HG02642 (cell line): ENCODE measurements at regions not wholly inside any gene's neighbourhood (a gene's known extent, or its start where the extent isn't known, plus 50 kb on each side); places are given as distances from the start of the nearest gene placed in this dataset.
"Not testable (repeated sequence)": the region's sequence is repeated elsewhere in the genome, so short reads cannot be mapped to it uniquely, and the experiment has no call there.

ENCODE experiments used
- ATAC-seq: cut with Tn5 transposase; IDR thresholded peaks from one replicate; pipeline ENCODE4 v1.9.1; 2021; ENCODE audit warnings: mild to moderate bottlenecking; ENCODE audit not compliant: unreplicated experiment, poor library complexity

DNA sequence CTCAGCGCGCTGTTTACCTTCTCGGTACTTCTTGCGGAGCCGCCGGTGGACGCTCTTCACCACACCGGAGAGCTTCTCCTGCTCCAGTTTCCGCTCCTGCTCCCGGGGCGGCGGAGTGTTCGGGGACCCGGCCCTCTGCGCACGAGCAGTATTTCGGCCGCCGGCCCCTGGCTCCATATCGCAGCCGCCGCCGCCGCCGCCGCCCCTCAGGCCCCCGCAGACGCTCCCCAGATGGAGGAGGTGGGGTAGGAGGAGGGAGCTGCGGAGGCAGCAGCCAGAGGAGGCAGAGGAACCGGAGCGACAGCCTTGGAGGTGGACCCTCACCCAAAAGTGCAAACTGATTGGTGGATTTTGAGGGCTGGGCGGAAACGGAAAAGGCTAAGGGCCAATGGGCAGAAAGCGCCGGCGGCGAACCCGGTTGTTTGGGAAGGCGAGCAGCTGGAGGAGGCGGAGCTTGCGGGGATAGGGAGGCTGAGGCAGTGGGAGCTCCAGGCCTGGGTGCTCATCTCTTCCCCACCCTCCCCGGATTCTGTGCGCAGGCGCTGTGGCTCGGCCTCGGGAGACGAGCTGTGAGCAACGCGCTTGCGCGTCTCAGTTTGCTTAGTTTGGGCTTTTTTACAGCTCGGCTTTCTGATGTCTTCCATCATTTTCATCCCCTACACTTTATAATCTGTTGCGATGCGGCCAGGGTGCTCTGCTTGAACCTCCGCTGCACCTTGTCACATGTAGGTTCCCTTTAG lies 146.9 kb downstream of the GPR85 start:
- peak; percentile 99 for ATAC-seq

DNA sequence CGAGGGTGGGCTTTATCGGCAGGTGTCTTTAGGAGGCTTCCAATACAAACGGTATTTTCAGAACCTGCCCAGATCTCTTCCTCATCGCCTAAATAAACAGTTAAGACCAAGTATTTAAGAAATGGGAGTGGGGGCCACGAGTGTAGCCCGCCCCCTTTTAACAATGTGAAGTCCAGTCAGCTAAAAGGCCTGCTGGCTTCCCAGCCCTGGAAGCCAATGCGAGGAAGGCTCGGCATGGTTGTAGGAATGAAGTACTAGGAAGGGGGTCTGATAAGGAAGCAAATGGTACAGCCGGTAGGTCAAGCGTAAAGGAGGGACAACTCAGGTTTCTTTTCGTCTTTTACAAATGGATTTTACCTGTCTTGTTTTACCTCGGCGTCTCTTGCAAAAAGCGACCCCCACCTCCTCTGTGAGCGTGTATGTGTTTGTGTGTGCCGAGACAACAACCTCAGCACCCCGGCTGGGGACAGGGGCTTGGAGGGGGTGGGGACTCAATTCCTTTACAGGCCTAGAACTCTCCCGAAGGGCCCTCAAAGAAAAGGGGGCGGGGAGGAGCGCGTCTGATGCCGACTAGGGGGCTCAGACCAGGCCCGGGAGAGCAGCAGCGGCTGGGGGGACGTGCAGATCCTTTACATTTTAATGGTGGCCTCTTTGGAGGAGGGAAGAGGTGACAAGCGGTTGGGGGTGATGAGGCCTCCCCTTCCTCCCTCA lies 147.6 kb downstream of the GPR85 start:
- ATAC-seq: peak; percentile 20

DNA sequence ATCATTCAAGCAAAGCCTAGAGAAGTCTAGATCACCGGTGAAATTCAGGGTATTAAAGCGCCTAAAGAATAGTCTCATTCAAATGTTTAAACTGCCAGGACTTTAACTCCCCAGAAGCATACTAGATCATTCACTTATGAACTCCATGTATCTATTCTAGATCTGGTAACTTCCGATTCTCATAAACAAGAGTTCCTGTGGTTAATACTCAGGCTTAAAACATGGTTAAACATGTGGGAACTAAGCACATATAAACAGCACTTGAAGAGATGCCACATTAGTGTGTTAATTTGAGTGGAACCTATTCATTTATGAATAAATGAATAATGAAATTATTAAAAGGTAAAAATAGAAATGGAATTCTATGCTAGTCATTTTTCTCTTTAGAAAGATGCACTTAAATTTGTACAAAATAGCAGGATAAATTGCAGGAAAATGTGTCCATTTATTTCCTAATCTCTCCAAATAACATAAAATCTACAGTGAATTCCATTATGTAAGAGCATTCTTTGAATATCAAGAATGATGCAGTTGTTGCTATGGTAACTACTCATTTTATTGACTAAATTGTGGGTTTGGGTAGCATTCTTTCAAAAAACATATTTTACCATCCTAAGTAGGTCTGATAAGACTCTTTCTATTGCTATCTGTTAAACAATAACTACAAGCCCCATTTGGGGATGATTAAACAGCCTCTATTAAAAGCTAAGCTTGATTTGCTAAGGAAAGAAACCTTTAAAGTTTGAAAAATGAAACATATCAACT lies 147.6 kb upstream of the TMEM168 start:
- no peak for ATAC-seq

DNA sequence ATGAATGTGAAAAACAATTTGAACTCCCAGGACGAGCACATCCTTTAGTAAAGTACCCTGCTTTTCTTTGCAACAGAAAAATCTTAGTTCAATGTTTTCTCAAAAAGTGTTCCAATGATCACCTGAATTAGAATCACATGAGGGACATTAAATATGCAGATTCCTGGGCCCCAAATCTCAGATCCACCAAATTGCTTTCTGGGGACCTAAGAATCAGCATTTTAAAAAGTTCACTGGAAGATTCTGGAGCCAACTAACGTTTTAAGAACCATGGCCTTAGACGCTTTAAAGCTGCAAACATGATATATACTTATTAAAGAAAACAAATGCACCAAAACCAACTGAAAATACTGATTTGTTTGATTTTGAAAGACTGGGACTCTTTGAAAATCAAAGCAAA lies 143.4 kb upstream of the TMEM168 start:
- ATAC-seq: no peak

DNA sequence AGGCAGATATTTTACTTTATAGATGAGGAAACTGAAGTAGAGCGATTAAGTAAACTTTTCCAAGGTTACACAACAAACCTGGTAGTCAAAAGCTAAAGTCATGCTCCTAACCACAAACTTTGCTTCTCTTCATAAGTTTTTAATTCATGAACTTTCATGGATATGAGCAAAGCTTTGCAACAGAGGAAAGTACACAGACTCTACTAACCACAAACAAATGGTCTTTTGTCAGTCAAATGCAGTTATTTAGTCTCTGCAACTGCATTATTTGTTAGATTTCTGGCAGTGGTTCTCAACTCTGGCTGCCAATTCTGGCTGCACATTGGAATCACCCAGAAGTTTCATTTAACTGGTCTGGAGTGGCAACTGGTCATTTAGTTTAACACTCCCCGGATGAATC lies 140.6 kb upstream of the TMEM168 start:
- ATAC-seq: no peak

DNA sequence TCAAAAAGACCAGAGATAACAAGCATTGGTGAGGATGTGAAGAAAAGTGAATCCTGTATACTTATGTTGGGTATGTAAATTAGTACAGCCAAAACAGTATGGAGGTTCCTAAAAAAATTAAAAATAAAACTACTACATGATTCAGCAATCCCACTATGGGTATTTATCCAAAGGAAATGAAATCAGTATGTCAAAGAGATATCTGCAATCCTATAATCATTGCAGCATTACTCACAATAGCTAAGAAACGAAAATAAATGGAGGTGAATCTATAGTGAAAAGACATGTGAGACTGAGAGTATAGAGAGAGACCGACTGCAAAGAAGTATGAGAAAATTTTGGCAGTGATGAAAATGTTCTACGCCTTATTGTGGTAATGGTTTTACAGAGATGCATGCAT lies 139.2 kb upstream of the TMEM168 start:
- ATAC-seq: no peak

DNA sequence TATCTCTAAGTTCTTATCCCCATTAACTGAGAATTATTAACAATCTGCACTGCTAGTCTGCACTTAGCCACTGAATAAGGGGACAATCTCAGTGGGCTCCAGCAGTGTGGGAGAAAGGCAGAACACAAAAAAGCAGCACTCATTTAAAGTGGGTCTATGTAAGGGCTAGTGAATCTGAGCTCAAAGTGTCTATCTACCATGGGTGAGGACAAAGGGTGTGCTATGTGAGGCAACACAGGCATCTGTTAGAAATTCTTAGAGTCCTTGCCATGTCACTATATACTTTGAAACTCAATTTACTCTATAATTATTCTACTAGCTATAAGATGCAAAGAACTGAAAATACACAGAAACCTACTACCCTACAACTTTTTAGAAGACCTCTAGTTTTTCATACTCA lies 135.8 kb upstream of the TMEM168 start:
- ATAC-seq: no peak

DNA sequence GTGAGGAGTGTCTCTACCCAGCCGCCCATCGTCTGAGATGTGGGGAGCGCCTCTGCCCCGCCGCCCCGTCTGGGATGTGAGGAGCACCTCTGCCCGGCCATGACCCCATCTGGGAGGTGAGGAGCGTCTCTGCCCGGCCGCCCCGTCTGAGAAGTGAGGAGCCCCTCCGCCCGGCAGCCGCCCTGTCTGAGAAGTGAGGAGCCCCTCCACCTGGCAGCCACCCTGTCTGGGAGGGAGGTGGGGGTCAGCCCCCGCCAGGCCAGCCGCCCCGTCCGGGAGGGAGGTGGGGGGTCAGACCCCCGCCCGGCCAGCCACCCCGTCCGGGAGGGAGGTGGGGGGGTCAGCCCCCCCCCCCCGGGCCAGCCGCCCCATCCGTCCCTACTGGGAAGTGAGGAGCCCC lies 132.4 kb upstream of the TMEM168 start:
- not testable (repeated sequence) for ATAC-seq

DNA sequence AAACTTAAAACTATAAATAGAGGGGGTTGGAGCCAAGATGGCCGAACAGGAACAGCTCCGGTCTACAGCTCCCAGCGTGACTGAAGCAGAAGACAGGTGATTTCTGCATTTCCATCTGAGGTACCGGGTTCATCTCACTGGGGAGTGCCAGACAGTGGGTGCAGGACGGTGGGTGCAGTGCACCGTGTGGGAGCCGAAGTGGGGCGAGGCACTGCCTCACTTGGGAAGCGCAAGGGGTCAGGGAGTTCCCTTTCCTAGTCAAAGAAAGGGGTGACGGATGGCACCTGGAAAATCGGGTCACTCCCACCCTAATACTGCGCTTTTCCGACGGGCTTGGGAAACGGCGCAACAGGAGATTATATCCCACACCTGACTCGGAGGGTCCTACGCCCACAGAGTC lies 126.2 kb upstream of the TMEM168 start:
- ATAC-seq: not testable (repeated sequence)

DNA sequence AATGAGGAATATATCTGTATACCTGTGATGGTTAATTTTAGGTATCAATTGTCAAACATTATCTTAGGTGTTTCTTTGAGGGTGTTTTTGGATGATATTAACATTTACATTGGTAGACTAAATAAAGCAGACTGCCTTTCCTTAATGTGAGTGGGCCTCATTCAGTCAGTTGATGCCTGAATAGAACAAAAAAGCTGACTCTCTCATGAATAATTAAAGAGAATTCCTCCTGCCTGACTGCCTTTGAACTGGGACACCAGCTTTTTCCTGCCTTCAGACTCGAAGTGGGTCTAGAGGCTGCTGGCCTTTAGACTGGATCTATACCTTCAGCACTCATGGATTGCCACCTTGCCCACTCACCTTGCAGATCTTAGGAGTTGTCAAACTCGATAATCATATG lies 117.9 kb upstream of the TMEM168 start:
- no peak for ATAC-seq

DNA sequence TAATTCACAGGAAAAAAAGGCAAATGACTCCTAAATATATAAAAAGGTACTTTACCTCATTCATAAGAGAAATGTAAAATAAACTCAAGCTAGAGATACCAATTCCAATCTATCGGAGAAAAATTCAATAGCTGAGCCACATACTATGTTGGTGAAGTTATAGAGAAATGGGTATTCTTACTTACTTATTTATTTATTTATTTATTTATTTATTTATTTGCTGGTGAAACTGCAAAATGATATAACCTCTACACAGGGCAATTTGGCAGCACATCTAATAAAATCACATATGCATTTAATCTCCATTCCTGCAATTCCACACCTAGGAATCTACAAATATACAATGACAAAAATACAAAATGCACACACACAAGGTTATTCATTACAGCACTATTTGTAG lies 117.5 kb upstream of the TMEM168 start:
- no peak for ATAC-seq

DNA sequence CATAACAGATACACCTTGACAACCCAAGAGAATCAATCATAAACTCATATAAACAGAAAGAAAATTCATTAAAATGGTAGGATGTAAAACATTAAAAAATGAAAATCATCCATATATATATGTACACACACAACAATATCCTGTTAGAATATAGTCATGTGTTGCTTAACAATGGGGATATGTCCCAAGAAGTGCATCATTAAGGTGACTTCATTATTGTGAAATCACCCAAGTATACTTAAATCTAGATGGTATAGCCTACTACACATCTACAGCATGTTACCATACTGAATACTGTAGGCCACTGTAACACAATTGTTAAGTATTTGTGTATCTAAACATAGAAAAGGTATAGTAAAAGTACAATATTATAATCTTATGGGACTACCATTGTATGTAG lies 115.8 kb upstream of the TMEM168 start:
- ATAC-seq: no peak

DNA sequence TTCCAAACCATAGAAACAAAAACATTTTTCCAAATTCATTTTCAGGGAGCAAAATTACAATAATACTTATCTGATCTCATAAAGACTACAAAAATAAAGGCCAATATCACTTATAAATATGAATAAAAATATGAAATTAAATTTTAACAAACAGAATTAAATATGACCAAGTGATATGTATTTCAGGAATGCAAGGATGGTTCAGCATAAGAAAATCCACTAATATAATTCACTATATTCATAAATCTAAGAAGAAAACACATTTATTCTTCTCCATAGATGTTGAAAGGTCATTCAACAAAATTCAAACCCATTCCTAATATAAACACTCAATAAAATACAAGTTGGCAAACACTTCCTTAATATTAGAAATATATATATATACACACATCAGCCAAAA lies 115.2 kb upstream of the TMEM168 start:
- ATAC-seq: no peak

DNA sequence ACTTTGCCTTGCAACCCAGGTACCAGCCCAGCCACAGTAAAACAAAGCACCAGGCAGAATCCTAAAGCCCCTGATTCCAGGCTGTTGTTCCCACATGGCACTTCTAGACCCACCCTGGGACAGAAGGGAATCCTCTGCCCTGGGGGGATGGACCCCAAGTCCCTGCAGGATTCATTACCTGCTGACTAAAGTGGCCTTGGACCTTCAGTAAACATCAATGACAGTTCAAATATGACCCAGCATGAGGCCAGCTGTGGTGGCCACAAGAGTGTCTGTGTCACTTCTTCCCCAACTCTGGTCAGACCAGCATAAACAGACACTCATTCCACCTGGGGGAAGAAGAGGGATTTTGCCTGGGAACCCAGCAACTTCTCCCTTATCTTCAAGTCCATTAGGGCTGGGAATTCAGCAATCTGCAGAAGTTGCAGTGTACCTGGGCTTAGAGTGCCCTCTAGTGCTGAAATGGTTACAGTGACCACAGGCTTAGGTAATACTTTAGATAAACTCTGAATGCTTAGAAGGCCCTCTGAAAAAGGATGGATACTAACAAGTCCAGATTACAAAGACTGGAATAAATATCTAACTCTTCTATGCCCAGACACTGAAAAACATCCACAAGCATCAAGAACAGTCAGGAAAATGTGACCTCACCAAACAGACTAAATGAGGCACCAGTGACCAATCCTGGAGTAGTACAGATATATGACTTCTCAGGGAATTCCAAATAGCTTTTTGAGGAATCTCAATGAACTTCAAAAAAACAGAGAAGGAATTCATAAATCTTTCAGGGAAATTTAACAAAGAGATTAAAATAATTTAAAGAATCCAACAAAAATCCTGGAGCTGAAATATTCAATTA lies 108.5 kb upstream of the TMEM168 start:
- peak; percentile 97 for ATAC-seq

DNA sequence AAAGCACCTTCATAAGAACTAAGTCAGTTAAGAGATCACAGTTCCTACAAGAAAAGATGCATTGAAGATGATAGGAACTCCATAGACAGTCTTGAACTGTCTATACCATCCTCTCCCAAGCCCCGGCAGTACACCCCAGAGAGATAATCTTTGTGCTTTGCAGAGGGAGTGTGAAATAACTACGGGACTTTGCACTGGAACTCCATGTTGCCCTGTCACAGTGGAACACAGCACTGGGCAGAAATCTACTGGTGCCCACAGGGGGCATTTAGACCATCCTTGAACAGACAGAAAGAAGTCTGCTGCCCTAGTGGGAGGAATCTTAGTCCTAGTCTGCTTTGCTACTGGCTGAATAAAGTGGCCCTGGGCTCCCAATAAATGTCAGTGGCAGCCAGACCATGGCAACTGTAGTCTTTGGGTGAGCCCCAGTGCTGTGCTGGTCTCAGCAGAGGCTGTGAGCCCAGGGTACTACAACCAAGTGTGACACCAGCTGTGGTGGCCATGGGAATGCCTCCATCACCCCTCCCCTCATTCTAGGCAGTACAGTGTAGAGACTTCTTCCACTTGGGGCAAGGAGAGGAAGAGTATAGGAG lies 107.7 kb upstream of the TMEM168 start:
- no peak for ATAC-seq

DNA sequence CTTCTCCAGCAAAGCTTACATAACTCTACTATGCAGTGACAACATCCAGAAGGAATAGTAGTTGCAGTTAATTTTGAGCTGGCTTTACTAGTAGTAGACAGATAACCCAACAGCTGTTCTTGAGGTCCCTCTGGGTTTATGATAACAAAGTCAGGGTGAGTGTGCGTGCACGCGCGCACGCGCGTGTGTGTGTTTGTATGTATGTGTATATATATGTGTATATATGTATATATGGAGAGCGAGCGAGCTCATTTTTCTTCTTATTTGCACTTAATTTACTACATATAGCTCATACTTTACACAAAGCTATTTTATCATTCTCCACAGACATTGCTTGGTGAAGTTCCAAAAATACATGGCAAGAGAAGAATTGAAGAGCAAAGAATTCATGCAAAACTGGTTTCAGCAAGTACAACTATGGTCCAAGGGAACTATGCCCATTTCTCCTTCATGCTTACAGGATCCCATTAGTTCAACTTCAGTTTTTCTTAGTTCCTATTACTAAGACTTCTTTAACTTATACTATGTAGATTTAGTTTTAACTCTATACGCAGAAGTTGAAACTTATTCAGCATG lies 105.9 kb upstream of the TMEM168 start:
- no peak for ATAC-seq

DNA sequence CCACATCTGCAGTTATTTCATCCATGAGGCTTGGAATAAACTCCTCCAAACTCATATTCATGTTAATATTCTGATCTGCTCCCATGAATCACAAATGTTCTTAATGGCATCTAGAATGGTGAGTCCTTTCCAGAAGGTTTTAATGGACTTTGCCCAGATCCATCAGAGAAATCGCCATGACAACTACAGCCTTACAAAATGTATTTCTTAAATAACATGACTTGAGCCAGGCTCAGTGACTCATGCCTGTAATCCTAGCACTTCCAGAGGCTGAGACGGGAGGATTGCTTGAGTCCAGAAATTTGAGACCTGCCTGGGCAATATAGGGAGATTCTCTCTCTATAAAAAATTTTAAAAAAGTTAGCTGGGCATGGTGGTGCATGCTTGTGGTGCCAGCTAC lies 102.1 kb upstream of the TMEM168 start:
- no peak for ATAC-seq

DNA sequence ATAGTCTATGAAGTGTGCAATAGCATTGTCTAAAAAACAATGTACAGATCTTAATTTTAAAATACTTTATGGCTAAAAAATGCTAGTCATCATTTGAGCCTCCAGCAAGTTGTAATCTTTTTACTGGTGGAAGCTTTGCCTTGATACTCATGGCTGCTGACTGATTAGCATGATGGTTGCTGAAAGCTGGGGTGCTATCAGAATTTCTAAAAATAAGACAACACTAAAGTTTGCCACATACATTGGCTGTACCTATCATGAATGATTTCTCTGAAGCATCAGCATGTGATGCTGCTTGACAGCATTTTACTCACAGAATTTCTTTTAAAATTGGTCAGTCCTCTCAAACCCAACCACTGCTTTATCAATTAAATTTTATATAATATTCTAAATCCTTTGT lies 101.5 kb upstream of the TMEM168 start:
- ATAC-seq: no peak

DNA sequence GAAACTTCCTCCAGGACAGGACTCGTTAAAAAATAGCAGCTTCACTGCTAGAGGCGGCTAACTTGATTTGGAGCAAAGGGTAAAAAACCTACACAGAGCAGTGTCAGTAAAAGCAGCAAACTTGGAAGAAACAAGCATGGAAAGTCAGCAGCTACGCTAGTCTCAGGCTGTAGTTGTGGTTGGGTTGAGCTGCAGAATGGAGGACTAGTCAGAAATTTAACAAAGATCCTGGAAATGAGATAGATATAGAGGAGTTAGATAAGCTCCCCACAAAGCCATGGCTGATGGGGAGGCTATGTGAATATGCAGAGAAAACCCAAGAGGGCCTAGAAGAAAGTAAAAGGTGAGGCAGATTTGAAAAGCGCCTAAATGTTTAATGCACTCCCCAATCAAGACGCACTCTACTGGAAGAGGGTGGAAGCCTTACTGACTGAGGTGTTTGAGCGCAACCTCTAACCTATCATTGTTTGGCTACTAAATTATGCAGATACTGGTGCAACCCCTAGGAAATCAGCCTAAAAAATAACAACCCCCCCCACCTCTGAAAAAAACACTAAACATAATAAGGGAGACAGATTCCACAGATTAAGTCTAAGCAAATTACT lies 99.7 kb upstream of the TMEM168 start:
- no peak for ATAC-seq
